Heart left ventricle (tissue), 13 donors: ENCODE measurements at regions not wholly inside any gene's neighbourhood (a gene's known extent, or its start where the extent isn't known, plus 50 kb on each side); places are given as distances from the start of the nearest gene placed in this dataset.

Experiments used
- CTCF ChIP-seq, 12 donors: fragments of 200-600 bp; sonication (generic) in 4 of 12; IDR thresholded peaks; one replicate each; pipeline versions ENCODE4 v1.5.0 to v1.8.0; 2018 to 2022; ENCODE audit warnings: antibody characterized with exemption in 12 of 12, mild to moderate bottlenecking in 5 of 12
- POLR2A ChIP-seq, 2 donors: fragments of 450-650 bp; IDR thresholded peaks; one replicate each; pipeline ENCODE4 v1.6.1; 2017; ENCODE audit warnings: antibody characterized with exemption in 2 of 2, mild to moderate bottlenecking in 2 of 2, moderate library complexity in 2 of 2
- donor health status: ischemic (EF 13 %, LVEDD 7.1; RV severe dilation, severe dysfunction).
- donor health status: DM: no; HTN: yes; CAD: no.
- donor health status: DM: no; HTN: no; CAD: no.
- donor health status: ischemic (EF 25% LVEDD 6.9; RV normal size, moderate dysfunction).
- donor health status: ischemic (EF 25% LVEDD 5.7; RV mildly dilated, moderate dysfunction).
- donor health status: ischemic (EF 35%, LVEDD 5.7; RV mildly dilated, moderate dysfunction).
- donor health status: nonischemic (EF 11% LVEDD 7.7; RV severe dilation, severe dysfunction).
- donor health status: DM: yes; HTN: yes; CAD: no.
- donor health status: PGD.
- donor health status: ischemic (EF 29% LVEDD 5.4; RV normal size, mild dysfunction).
- donor health status: nonischemic (EF 23%, LVEDD 6.1; RV moderate dilation, normal function).

- TF ChIP-seq POLR2A (IDR thresholded peaks at IDR 0.05) (no peak), CTCF (IDR thresholded peaks at IDR 0.05) (no peak)
Measured at GRCh38 chr13:99836291-99836690, 135.3 kb downstream of the ZIC5 start.
